Glutamatergic neuron (in vitro differentiated cells): ENCODE measurements at regions not wholly inside any gene's neighbourhood (a gene's known extent, or its start where the extent isn't known, plus 50 kb on each side); places are given as distances from the start of the nearest gene placed in this dataset.
"Not testable (repeated sequence)": the region's sequence is repeated elsewhere in the genome, so short reads cannot be mapped to it uniquely, and the experiment has no call there.

Experiments used
- DNase-seq: peaks from one replicate; pipeline ENCODE4 v3.0.0; 2022
- H3K27ac Mint-ChIP-seq: one replicate; pipeline ENCODE4 v1.8.0; 2020; ENCODE audit warnings: mild to moderate bottlenecking, mixed read lengths, inconsistent platforms; ENCODE audit not compliant: unreplicated experiment
- H3K27me3 Mint-ChIP-seq: one replicate; pipeline ENCODE4 v1.8.0; 2020; ENCODE audit warnings: mild to moderate bottlenecking, moderate library complexity, mixed read lengths, inconsistent platforms; ENCODE audit not compliant: unreplicated experiment
- H3K36me3 Mint-ChIP-seq: one replicate; pipeline ENCODE4 v1.8.0; 2020; ENCODE audit warnings: mild to moderate bottlenecking, mixed read lengths, inconsistent platforms; ENCODE audit not compliant: unreplicated experiment
- H3K4me1 Mint-ChIP-seq: one replicate; pipeline ENCODE4 v1.8.0; 2020; ENCODE audit warnings: mild to moderate bottlenecking, low read depth, mixed read lengths, inconsistent platforms; ENCODE audit not compliant: unreplicated experiment
- H3K4me3 Mint-ChIP-seq: one replicate; pipeline ENCODE4 v1.8.0; 2020; ENCODE audit warnings: mild to moderate bottlenecking, mixed read lengths, inconsistent platforms; ENCODE audit not compliant: unreplicated experiment
- H3K9me3 Mint-ChIP-seq: one replicate; pipeline ENCODE4 v1.8.0; 2020; ENCODE audit warnings: mild to moderate bottlenecking, moderate library complexity, mixed read lengths, inconsistent platforms; ENCODE audit not compliant: unreplicated experiment
- CTCF ChIP-seq: fragments of 200-600 bp; sonication (generic); IDR thresholded peaks from one replicate; pipeline ENCODE4 v1.5.0; 2021; ENCODE audit not compliant: partially characterized antibody, unreplicated experiment

- Mint-ChIP-seq H3K27me3 (peaks cover 3% of the 10 kb centered on the region), H3K4me1 (peaks cover 8% of the 10 kb centered on the region), H3K9me3 (no peaks in the 10 kb centered on the region), H3K4me3 (no peak overlapping the region), H3K27ac (no peak overlapping the region), H3K36me3 (peaks cover 5% of the 10 kb centered on the region)
- TF ChIP-seq CTCF, result no peak
- DNase-seq, result no peak
Observed at GRCh38 chr13:107790397-107790796, 424.9 kb downstream of the LIG4 start.

GRCh38 chr13:107788464-107789165 is 426.7 kb downstream of the LIG4 start:
- no peaks in the 10 kb centered on the region for H3K9me3 Mint-ChIP-seq
- peak overlapping the region; percentile 13 for H3K27ac Mint-ChIP-seq
- H3K36me3 Mint-ChIP-seq, result peaks cover 6% of the 10 kb centered on the region
- H3K4me1 Mint-ChIP-seq, result peaks cover 14% of the 10 kb centered on the region
- H3K4me3 Mint-ChIP-seq, result no peak overlapping the region
- peaks cover 3% of the 10 kb centered on the region for H3K27me3 Mint-ChIP-seq
- DNase-seq, result no peak
- TF ChIP-seq CTCF, result no peak

- H3K4me3 Mint-ChIP-seq, H3K27me3 Mint-ChIP-seq, DNase-seq, H3K4me1 Mint-ChIP-seq, H3K27ac Mint-ChIP-seq, H3K36me3 Mint-ChIP-seq, H3K9me3 Mint-ChIP-seq: not testable (repeated sequence)
Observed at GRCh38 chr13:107782646-107783045, 432.7 kb downstream of the LIG4 start.

- Mint-ChIP-seq H3K36me3 (no peaks in the 10 kb centered on the region), H3K4me3 (no peak overlapping the region), H3K27me3 (peaks cover 2% of the 10 kb centered on the region), H3K27ac (no peak overlapping the region), H3K9me3 (peaks cover 4% of the 10 kb centered on the region), H3K4me1 (peaks cover 4% of the 10 kb centered on the region)
- DNase-seq, result no peak
- no peak for TF ChIP-seq CTCF
Observed at GRCh38 chr13:107778094-107778493, 437.2 kb downstream of the LIG4 start.

- peak overlapping the region; percentile 75 for H3K27ac Mint-ChIP-seq
- DNase-seq, result no peak
Observed at GRCh38 chr13:107770541-107770940, 444.8 kb downstream of the LIG4 start.

More at GRCh38 chr13:107770541-107770940, 444.8 kb downstream of the LIG4 start:
- H3K36me3 Mint-ChIP-seq, result no peaks in the 10 kb centered on the region
- no peaks in the 10 kb centered on the region for H3K9me3 Mint-ChIP-seq
- no peak for TF ChIP-seq CTCF
- H3K27me3 Mint-ChIP-seq, result no peaks in the 10 kb centered on the region
- peaks cover 29% of the 10 kb centered on the region for H3K4me1 Mint-ChIP-seq
- H3K4me3 Mint-ChIP-seq, result peak overlapping the region; percentile 5
